GM19397 (cell line): ENCODE measurements at regions not wholly inside any gene's neighbourhood (a gene's known extent, or its start where the extent isn't known, plus 50 kb on each side); places are given as distances from the start of the nearest gene placed in this dataset.

Experiments
- ATAC-seq: cut with Tn5 transposase; IDR thresholded peaks from one replicate; pipeline ENCODE4 v1.9.1; 2021; ENCODE audit warnings: mild to moderate bottlenecking, moderate library complexity; ENCODE audit not compliant: unreplicated experiment

DNA sequence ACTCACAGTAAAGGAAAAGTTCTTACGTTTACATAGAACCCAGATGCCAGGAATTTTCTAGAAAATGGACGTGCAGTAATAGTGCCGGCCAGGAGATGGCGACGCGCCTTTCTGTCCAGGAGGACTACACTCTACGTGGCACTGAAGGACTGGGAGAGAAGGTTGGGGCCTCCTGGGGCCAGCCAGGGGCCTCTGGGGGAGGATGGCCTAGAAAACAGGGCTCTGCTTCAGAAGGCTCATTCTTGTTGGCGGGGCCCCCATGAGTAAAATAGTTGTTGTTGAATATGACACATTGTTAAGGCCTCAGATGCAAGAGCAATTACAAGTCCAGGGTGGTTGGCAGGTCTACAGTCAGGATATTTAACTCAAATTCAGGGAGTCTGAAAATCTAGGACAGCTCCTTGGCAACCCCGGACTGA lies 120.1 kb upstream of the MAX start:
- no peak for ATAC-seq

GRCh38 chr14:65223636-65224035 lies 121.3 kb upstream of the MAX start:
- ATAC-seq = no peak

DNA sequence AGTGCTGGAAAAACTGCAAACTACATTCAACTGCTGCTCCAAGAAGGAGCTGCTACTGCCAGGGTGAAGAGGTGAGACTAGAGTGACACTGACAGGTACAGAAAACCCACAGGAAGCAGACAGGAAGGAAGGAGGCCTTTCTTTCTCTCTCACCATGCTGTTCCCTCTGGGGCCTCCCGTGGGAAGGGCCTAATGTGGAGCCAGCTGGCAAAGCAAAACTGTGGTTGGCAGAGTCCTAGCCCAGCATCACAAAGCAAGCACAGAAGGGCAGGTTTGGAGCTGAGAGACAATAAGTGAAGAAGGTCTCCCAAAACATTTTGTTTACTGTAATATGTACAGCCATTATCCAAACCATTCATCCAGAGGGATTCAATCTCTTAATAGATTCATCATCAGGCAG lies 122.5 kb upstream of the MAX start:
- ATAC-seq = no peak

GRCh38 chr14:65225299-65226159 lies 123.2 kb upstream of the MAX start:
- ATAC-seq = no peak

DNA sequence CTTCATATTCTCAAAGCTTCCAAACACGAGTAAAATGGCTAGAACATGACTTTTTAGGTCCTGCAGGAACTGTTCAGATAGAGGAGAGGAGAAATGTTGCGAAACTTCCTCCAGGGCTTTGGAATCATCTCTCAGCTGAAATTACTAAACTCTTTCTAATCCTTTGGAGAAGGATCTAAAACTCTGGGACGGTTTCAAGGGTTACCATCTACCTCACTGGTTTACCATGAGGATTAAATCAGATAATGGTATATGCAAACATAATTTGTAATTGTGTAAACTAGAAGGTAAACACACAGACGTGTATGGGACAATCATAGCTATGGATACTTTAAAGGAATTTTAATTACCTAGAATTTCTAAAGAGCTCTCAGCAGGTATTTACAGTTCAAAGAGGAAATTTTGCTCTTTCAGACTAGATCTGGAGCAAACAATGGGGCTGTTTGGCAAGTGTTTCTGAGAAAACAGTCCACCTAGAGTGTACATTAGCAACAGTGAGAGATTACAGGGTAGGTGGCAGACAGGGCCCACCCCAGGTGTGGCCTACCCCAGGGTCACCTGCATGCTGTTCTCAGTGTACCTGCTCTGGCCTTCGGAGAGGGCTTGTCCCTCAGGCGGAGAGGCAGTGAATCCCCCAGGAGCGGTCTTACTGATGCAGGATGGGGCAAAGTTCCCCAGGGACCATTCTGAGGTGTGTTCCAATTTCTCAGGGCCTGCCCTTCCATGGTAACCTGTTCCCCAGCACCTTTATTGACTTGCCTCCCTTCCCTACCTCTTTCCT lies 124.7 kb upstream of the MAX start:
- no peak for ATAC-seq

- ATAC-seq = peak; percentile 91
Observed at GRCh38 chr14:65228436-65228835, 126.1 kb upstream of the MAX start.

DNA sequence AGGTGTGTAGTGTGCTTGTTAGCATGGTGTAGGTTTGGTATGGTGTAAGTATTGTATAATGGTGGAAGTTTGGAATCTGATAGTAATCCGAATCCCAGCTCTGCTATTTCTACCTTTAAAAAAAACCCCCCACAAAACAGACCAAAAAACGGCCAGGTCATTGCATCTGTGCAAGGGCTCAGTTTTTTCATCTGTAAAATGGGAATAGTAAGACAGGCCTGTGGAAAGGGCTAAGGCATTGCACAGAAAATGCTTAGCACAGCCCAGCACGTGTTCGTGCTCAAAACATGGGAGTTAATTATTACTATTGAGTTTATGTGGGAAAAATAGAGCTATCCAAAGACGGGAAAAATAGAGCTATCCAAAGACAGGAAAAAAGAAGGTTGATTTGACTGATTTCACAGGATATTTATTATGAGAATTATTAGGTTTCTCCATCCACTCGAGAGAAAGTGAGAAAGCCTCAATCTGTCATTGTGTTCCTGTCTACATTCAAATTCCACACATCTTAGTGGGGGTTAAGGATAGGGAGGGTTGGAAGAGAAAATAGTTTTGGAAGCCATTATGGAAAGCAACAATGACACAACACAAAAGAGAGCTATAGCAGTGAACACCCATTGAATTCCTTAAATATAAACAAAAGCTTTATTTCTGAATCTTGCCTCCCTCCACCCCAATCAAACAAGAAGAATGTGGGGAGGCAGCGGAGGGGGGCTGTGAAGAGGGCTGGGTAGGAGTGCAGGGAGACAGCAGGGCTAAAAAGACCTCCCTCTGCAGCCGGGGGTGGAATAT lies 126.8 kb upstream of the MAX start:
- ATAC-seq = no peak

GRCh38 chr14:65229748-65230728 lies 127.7 kb upstream of the MAX start:
- ATAC-seq = no peak

DNA sequence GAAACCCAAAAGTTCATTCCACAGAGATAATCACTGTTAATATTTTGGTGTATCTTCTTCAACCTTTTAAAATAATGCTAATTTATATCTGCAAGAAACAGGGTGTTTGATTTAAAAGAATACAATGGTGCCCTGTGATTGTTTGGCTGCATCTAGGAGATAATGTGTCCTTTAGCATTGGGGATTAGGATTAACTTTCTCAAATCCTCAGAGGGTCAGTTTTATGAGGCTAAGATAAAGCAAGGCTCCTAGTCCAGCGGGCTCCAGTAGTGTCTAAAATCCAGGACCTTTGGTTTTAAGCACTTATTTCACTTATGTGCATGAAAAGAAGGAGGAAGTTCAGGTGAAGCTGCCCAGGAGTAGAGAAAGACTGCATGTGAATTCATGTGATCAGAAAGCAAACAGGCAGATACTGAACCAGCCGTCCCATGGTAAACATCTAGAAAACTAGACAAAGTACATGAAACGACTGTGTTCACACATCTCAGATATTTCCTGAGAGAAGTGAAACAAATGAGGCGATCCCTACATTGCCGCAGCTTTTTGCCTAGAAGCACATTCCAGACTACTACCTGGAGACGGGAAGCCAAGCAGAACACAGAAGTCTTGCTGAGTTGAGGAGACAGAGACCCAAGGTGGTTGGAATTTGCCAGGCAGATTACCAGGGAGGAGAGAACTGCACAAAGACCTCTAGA lies 129.1 kb upstream of the MAX start:
- ATAC-seq = no peak

DNA sequence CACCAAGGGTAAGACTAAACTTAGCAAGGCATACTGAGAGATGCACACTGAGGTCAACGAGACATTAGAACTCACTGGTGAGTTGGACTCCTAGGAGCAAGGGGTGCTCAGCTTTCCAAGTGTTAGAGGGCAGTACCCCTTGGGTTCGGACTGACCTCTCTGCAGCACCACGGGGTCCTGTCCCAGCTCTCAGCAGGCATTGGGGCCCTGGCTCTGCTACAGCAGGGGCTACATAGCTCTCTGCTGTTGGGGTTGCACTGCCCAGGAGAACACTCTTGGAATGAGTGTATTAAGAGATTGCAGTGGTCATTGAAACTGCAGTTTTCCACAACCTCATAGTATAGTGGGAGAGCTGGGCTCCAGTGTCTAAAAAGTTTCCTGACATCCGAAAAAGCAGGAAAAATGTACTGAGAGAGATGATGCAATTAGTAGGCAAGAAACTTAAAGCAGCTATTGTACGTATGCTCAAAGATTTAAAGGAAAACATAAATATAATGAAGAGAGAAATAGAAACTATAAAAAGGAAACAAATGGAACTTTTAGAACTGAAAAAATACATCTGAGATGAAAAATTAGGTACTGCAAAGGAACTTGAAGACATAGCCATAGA lies 132.5 kb upstream of the MAX start:
- ATAC-seq = no peak

DNA sequence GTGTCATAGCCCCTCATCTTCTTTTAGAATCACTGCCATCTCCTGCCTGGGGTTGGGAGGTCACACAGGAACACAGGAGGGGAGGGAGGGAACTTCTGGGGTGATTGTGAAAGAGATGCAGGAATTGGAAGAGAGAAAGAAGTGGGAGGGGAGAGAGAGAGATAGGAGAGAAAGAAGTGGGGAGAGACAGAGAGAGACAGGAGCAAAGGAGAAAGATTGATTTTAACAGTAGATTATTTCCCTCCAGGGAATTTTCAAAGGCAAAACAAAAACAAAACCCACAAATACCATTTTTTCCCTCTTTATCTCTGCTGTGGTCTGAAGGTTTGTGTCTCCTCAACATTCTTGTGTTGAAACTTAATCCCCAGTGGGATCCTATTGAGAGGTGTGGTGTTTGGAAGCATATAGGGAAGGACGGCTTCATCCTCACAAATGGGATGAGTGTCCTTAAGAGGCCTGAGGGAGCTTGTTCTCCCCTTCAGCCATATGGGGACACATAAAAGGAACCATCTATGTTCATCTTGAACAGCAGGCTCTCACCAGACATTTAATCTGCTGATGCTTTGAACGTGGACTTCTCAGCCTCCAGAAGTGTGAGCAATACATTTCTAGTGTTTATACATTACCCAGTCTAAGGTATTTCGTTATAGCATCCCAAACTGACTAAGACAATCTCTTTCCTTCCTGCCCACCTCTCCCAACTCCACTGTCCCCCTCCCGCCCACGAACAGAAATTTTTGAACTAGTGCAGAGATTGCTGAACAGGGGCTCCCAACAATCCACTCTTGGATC lies 134.9 kb upstream of the MAX start:
- ATAC-seq = no peak

DNA sequence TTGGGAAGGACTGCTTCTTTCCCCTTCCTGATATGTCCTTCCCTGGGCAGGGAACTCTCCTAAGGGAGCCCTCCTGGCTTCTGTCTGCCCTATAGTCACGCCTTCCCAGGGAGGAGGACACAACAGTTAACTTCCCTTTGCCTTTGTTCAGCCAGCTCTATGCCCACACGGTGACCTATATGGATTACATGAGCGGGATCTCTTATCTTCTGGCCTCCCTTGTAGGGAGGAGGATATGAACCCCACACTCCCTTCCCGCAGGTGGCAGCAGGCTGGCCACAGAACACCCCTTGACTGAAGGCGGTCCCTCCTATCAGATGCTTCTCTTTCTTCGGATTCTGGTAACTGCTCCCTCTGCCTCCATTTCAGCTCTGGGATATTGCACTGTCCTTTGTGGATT lies 135.6 kb upstream of the MAX start:
- ATAC-seq = no peak

- no peak for ATAC-seq
Observed at GRCh38 chr14:65238456-65238855, 136.1 kb upstream of the MAX start.

DNA sequence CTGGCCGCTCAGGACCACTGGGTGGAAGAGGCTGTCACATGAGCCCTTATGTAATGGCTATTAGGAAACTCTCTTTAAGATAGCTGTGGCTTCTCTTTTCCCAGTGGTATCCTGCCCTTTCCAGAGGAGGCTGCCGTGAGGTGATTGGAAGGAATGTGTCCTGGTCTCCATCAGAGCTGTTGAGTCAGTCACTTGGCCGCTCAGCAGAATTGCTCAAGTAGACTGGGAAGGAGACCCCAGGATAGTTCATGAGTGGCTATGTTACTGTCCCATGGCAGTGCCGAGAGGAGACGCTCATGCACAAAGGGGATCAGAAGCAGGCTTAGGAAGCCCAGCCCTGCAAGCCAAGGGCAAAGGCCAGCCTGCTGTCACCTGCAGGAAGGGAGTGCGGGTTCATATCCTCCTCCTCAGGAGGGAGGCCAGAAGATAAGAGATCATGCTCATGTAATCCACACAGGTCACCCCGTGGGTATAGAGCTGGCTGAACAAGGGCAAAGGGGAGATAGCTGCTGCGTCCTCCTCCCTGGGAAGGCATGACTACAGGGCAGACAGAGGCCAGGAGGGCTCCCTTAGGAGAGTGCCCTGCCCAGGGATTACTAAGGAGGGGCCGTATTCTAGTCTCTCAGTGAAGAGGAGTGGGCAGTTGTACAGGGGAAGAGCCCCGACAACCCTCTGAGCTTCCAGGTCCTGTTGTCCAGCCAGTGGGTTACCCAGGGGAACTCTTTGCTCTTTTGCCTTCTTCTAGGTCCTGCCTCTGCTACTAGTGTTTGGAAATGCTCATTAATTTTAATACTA lies 137.0 kb upstream of the MAX start:
- ATAC-seq = no peak

DNA sequence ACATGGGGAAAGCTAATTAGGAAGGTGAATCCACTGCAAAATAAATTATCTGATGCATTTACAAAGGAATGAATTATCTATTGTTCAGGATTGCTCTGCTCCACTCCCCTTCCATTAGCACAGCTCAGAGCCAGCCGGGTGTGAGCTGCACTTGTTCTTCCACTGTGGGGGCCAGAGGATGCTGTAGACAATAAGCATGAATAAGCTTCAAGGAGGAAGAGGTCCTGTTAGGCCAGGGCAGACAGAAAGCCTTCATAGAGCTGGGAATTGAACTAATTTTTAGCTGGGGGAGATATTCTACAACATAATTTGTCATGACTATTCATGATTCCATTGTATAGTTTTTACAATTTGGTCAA lies 137.6 kb upstream of the MAX start:
- ATAC-seq = no peak

DNA sequence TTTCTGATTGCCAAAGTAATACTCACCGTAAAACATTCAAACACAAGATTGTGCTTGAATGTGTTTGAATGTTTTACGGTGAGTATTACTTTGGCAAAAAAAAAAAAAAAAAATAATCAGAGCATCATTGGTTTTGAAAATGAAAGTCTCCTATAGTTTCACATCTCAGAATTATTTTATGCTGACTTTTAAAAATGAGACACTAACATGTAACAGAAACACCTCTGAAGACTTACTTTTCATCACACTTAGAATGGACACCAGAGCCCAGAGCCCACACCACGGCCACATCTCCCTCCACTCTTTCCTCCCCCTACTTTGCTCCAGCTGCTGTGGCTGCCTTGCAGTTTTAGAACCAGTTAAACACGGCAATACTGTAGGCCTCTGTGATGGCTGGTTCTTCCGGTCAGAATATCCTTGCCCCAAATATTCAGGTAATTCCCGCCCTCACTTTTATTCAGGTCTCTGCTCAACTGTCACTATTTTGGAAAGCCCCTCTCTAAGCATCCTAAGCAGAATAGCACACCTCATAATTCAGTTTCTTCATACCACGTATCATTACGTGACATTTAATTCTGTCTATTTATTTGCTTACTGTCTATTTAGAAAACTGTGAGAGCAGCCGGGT lies 138.9 kb upstream of the MAX start:
- ATAC-seq = no peak

- ATAC-seq = no peak
Observed at GRCh38 chr14:65242732-65243134, 140.4 kb upstream of the MAX start.
